CD8-positive, alpha-beta memory T cell (primary cell): ENCODE measurements at regions not wholly inside any gene's neighbourhood (a gene's known extent, or its start where the extent isn't known, plus 50 kb on each side); places are given as distances from the start of the nearest gene placed in this dataset.

ENCODE experiments used
- CTCF ChIA-PET: fragments of 350-600 bp; sonication (Branson Sonifier 250); formaldehyde crosslinking; loops from one replicate; lab custom pipeline; 2021; ENCODE audit warnings: antibody characterized with exemption; lab: Charles Lee
- POLR2A ChIA-PET: fragments of 350-600 bp; sonication (Branson Sonifier 250); formaldehyde crosslinking; loops from one replicate; lab custom pipeline; 2021; ENCODE audit warnings: antibody characterized with exemption; lab: Charles Lee
- DNase-seq, 5 donors: peaks; one replicate each; pipeline versions ENCODE4 v3.0.0 to v3.0.0-alpha.2; 2020 to 2022; ENCODE audit warnings: mixed read lengths in 1 of 5
- H3K27ac ChIP-seq: one replicate; pipeline ENCODE4 v1.7.0; 2013; ENCODE audit warnings: low read depth, mild to moderate bottlenecking, low read length, moderate library complexity
- H3K27me3 ChIP-seq: 2 replicates; pipeline ENCODE4 v1.7.0; 2013; ENCODE audit warnings: low read length, mild to moderate bottlenecking; ENCODE audit not compliant: insufficient read depth, poor library complexity, severe bottlenecking
- H3K36me3 ChIP-seq: 2 replicates; pipeline ENCODE4 v1.7.0; 2013; ENCODE audit warnings: mild to moderate bottlenecking, low read length, moderate library complexity; ENCODE audit not compliant: insufficient read depth
- H3K4me1 ChIP-seq: 2 replicates; pipeline ENCODE4 v1.7.0; 2013; ENCODE audit warnings: mild to moderate bottlenecking, low read length, moderate library complexity; ENCODE audit not compliant: insufficient read depth
- H3K4me3 ChIP-seq: 2 replicates; pipeline ENCODE4 v1.7.0; 2013; ENCODE audit warnings: mild to moderate bottlenecking, low read length
- H3K9me3 ChIP-seq: 2 replicates; pipeline ENCODE4 v1.7.0; 2013; ENCODE audit warnings: mild to moderate bottlenecking, low read length
- H3K27ac Mint-ChIP-seq, 8 donors: one replicate each; pipeline ENCODE4 v1.8.0; 2020 to 2021; ENCODE audit warnings: mixed read lengths in 8 of 8, mild to moderate bottlenecking in 6 of 8, inconsistent platforms in 3 of 8, moderate library complexity in 3 of 8
- H3K27me3 Mint-ChIP-seq, 2 donors: one replicate each; pipeline ENCODE4 v1.8.0; 2020 to 2021; ENCODE audit warnings: mixed read lengths in 2 of 2, mild to moderate bottlenecking in 1 of 2, moderate library complexity in 1 of 2
- H3K36me3 Mint-ChIP-seq, 3 donors: one replicate each; pipeline ENCODE4 v1.8.0; 2020 to 2021; ENCODE audit warnings: mixed read lengths in 3 of 3, inconsistent platforms in 1 of 3, mild to moderate bottlenecking in 1 of 3
- H3K4me1 Mint-ChIP-seq, 3 donors: one replicate each; pipeline ENCODE4 v1.8.0; 2020 to 2021; ENCODE audit warnings: mixed read lengths in 3 of 3, inconsistent platforms in 1 of 3, mild to moderate bottlenecking in 1 of 3
- H3K4me3 Mint-ChIP-seq, 7 donors: one replicate each; pipeline ENCODE4 v1.8.0; 2020 to 2021; ENCODE audit warnings: mixed read lengths in 7 of 7, mild to moderate bottlenecking in 6 of 7, moderate library complexity in 4 of 7, inconsistent platforms in 2 of 7
- H3K9me3 Mint-ChIP-seq, 5 donors: one replicate each; pipeline ENCODE4 v1.8.0; 2020 to 2022; ENCODE audit warnings: mixed read lengths in 5 of 5, mild to moderate bottlenecking in 3 of 5, moderate library complexity in 2 of 5, inconsistent platforms in 1 of 5

GRCh38 chr16:81170824-81171223 lies 67.7 kb upstream of the BCO1 start:
- H3K4me1 ChIP-seq = no peaks in the 10 kb centered on the region

GRCh38 chr16:81168406-81168805 lies 70.1 kb upstream of the BCO1 start:
- H3K4me3 ChIP-seq = no peak overlapping the region
- peaks cover 0 to 1% (median 0%) of the 10 kb centered on the region in 5 donors for H3K9me3 Mint-ChIP-seq
- ChIA-PET POLR2A (no interaction called here), CTCF (no interaction called here)
- no peaks in the 10 kb centered on the region for H3K4me1 Mint-ChIP-seq
- no peaks in the 10 kb centered on the region for H3K36me3 ChIP-seq
- peaks cover 0 to 2% (median 0%) of the 10 kb centered on the region in 3 donors for H3K36me3 Mint-ChIP-seq
- H3K9me3 ChIP-seq = no peaks in the 10 kb centered on the region
- peaks cover 3 to 12% of the 10 kb centered on the region in 2 donors for H3K27me3 Mint-ChIP-seq
- DNase-seq = no peak
- no peak overlapping the region for H3K27ac Mint-ChIP-seq
- no peaks in the 10 kb centered on the region for H3K27me3 ChIP-seq
- no peak overlapping the region for H3K4me3 Mint-ChIP-seq
- H3K4me1 ChIP-seq = no peaks in the 10 kb centered on the region
- no peak overlapping the region for H3K27ac ChIP-seq

More at GRCh38 chr16:81170824-81171223, 67.7 kb upstream of the BCO1 start:
- no peak overlapping the region for H3K4me3 Mint-ChIP-seq
- peaks cover 0 to 1% (median 0%) of the 10 kb centered on the region in 5 donors for H3K9me3 Mint-ChIP-seq
- H3K4me1 Mint-ChIP-seq = no peaks in the 10 kb centered on the region
- no peak overlapping the region for H3K4me3 ChIP-seq
- no peaks in the 10 kb centered on the region for H3K9me3 ChIP-seq
- POLR2A ChIA-PET = no interaction called here
- no peak for DNase-seq
- H3K36me3 Mint-ChIP-seq = peaks cover 0 to 2% (median 0%) of the 10 kb centered on the region in 3 donors
- no peaks in the 10 kb centered on the region for H3K36me3 ChIP-seq
- no peaks in the 10 kb centered on the region for H3K27me3 ChIP-seq
- CTCF ChIA-PET = no interaction called here
- H3K27me3 Mint-ChIP-seq = peaks cover 11 to 12% of the 10 kb centered on the region in 2 donors
- no peak overlapping the region for H3K27ac ChIP-seq
- H3K27ac Mint-ChIP-seq = no peak overlapping the region

GRCh38 chr16:81167851-81168250 lies 70.6 kb upstream of the BCO1 start:
- Histone ChIP-seq H3K36me3 (no peaks in the 10 kb centered on the region), H3K27ac (no peak overlapping the region), H3K9me3 (no peaks in the 10 kb centered on the region), H3K4me1 (no peaks in the 10 kb centered on the region), H3K27me3 (no peaks in the 10 kb centered on the region), H3K4me3 (no peak overlapping the region)
- Mint-ChIP-seq H3K4me3 (no peak overlapping the region), H3K36me3 (no peaks in the 10 kb centered on the region), H3K4me1 (no peaks in the 10 kb centered on the region), H3K9me3 (peaks cover 0 to 1% (median 0%) of the 10 kb centered on the region in 5 donors), H3K27ac (no peak overlapping the region), H3K27me3 (peaks cover 3 to 12% of the 10 kb centered on the region in 2 donors)
- CTCF ChIA-PET = no interaction called here
- DNase-seq = no peak
- POLR2A ChIA-PET = no interaction called here

GRCh38 chr16:81166417-81167300 lies 70.5 kb upstream of the GCSH start:
- no peak overlapping the region for H3K27ac Mint-ChIP-seq
- Histone ChIP-seq H3K27ac (no peak overlapping the region), H3K27me3 (no peaks in the 10 kb centered on the region), H3K36me3 (no peaks in the 10 kb centered on the region), H3K4me1 (no peaks in the 10 kb centered on the region), H3K4me3 (no peak overlapping the region), H3K9me3 (no peaks in the 10 kb centered on the region)
- H3K27me3 Mint-ChIP-seq = peaks cover 3 to 12% of the 10 kb centered on the region in 2 donors
- H3K4me3 Mint-ChIP-seq = no peak overlapping the region
- ChIA-PET CTCF (no interaction called here), POLR2A (no interaction called here)
- peaks cover 0 to 1% (median 0%) of the 10 kb centered on the region in 5 donors for H3K9me3 Mint-ChIP-seq
- no peaks in the 10 kb centered on the region for H3K4me1 Mint-ChIP-seq
- no peaks in the 10 kb centered on the region for H3K36me3 Mint-ChIP-seq
- no peak for DNase-seq

GRCh38 chr16:81165411-81166097 lies 69.4 kb upstream of the GCSH start:
- no peaks in the 10 kb centered on the region for H3K36me3 ChIP-seq
- Mint-ChIP-seq H3K9me3 (peaks cover 0 to 1% (median 0%) of the 10 kb centered on the region in 5 donors), H3K27ac (no peak overlapping the region), H3K4me3 (no peak overlapping the region), H3K4me1 (no peaks in the 10 kb centered on the region), H3K27me3 (peaks cover 0 to 8% of the 10 kb centered on the region in 2 donors), H3K36me3 (no peaks in the 10 kb centered on the region)
- H3K4me3 ChIP-seq = no peak overlapping the region
- H3K9me3 ChIP-seq = no peaks in the 10 kb centered on the region
- no peaks in the 10 kb centered on the region for H3K27me3 ChIP-seq
- no peaks in the 10 kb centered on the region for H3K4me1 ChIP-seq
- no peak overlapping the region for H3K27ac ChIP-seq
- DNase-seq = no peak
- POLR2A ChIA-PET = no interaction called here
- CTCF ChIA-PET = no interaction called here

GRCh38 chr16:81164958-81165357 lies 68.8 kb upstream of the GCSH start:
- H3K27ac Mint-ChIP-seq = no peak overlapping the region
- peaks cover 0 to 8% of the 10 kb centered on the region in 2 donors for H3K27me3 Mint-ChIP-seq

GRCh38 chr16:81164481-81164880 lies 68.3 kb upstream of the GCSH start:
- Histone ChIP-seq H3K27me3 (no peaks in the 10 kb centered on the region), H3K36me3 (no peaks in the 10 kb centered on the region), H3K9me3 (no peaks in the 10 kb centered on the region), H3K4me1 (no peaks in the 10 kb centered on the region), H3K4me3 (no peak overlapping the region), H3K27ac (no peak overlapping the region)
- Mint-ChIP-seq H3K27me3 (peaks cover 0 to 8% of the 10 kb centered on the region in 2 donors), H3K9me3 (peaks cover 0 to 1% (median 0%) of the 10 kb centered on the region in 5 donors), H3K4me3 (no peak overlapping the region), H3K4me1 (no peaks in the 10 kb centered on the region), H3K36me3 (no peaks in the 10 kb centered on the region), H3K27ac (no peak overlapping the region)
- DNase-seq = no peak
- CTCF ChIA-PET = no interaction called here
- POLR2A ChIA-PET = no interaction called here

More at GRCh38 chr16:81164958-81165357, 68.8 kb upstream of the GCSH start:
- ChIA-PET CTCF (no interaction called here), POLR2A (no interaction called here)
- Histone ChIP-seq H3K27me3 (no peaks in the 10 kb centered on the region), H3K4me1 (no peaks in the 10 kb centered on the region), H3K9me3 (no peaks in the 10 kb centered on the region), H3K4me3 (no peak overlapping the region), H3K36me3 (no peaks in the 10 kb centered on the region), H3K27ac (no peak overlapping the region)
- Mint-ChIP-seq H3K36me3 (no peaks in the 10 kb centered on the region), H3K4me1 (no peaks in the 10 kb centered on the region), H3K4me3 (no peak overlapping the region), H3K9me3 (peaks cover 0 to 1% (median 0%) of the 10 kb centered on the region in 5 donors)
- DNase-seq = no peak

GRCh38 chr16:81163671-81164070 lies 67.5 kb upstream of the GCSH start:
- H3K27me3 Mint-ChIP-seq = peaks cover 0 to 12% of the 10 kb centered on the region in 2 donors
- H3K27ac ChIP-seq = no peak overlapping the region
- H3K27me3 ChIP-seq = no peaks in the 10 kb centered on the region
- H3K4me3 ChIP-seq = no peak overlapping the region
- ChIA-PET POLR2A (no interaction called here), CTCF (no interaction called here)
- H3K4me1 ChIP-seq = no peaks in the 10 kb centered on the region
- no peaks in the 10 kb centered on the region for H3K4me1 Mint-ChIP-seq
- H3K36me3 Mint-ChIP-seq = no peaks in the 10 kb centered on the region
- no peaks in the 10 kb centered on the region for H3K36me3 ChIP-seq
- peaks cover 0 to 1% (median 0%) of the 10 kb centered on the region in 5 donors for H3K9me3 Mint-ChIP-seq
- H3K9me3 ChIP-seq = no peaks in the 10 kb centered on the region
- H3K27ac Mint-ChIP-seq = no peak overlapping the region
- DNase-seq = no peak
- H3K4me3 Mint-ChIP-seq = no peak overlapping the region
